Activated T-cell treated with anti-CD3 and anti-CD28 coated beads, Interleukin-2, amount 50 U/mL, for 72 hours (primary cell): ENCODE measurements at regions not wholly inside any gene's neighbourhood (a gene's known extent, or its start where the extent isn't known, plus 50 kb on each side); places are given as distances from the start of the nearest gene placed in this dataset.
A peak's percentile ranks its signal among the peaks of the same experiment; 100 is the strongest.

Source experiments
- ATAC-seq, 2 donors: fragments of 150-1000 bp; cut with Tn5 transposase; replicated peaks in 1 of 2; 2 replicates each; pipeline ENCODE4 v1.10.0; 2021; ENCODE audit warnings: moderate library complexity in 2 of 2, mild to moderate bottlenecking in 1 of 2
- DNase-seq, 2 donors: peaks; one replicate each; pipeline ENCODE4 v3.0.0; 2021 to 2022; ENCODE audit warnings: mixed read lengths in 1 of 2
- H3K27ac Mint-ChIP-seq: one replicate; pipeline ENCODE4 v1.8.0; 2022; ENCODE audit warnings: mild to moderate bottlenecking, moderate library complexity, mixed read lengths
- H3K27me3 Mint-ChIP-seq: one replicate; pipeline ENCODE4 v1.8.0; 2022; ENCODE audit warnings: low read depth, mixed read lengths
- H3K36me3 Mint-ChIP-seq, 2 donors: one replicate each; pipeline ENCODE4 v1.8.0; 2022; ENCODE audit warnings: mixed read lengths in 2 of 2, mild to moderate bottlenecking in 1 of 2; ENCODE audit not compliant: insufficient read depth in 2 of 2
- H3K4me1 Mint-ChIP-seq: one replicate; pipeline ENCODE4 v1.8.0; 2022; ENCODE audit warnings: low read depth, mixed read lengths
- H3K4me3 Mint-ChIP-seq, 2 donors: one replicate each; pipeline ENCODE4 v1.8.0; 2022; ENCODE audit warnings: mild to moderate bottlenecking in 2 of 2, mixed read lengths in 2 of 2, moderate library complexity in 2 of 2
- H3K9me3 Mint-ChIP-seq, 2 donors: one replicate each; pipeline ENCODE4 v1.8.0; 2022; ENCODE audit warnings: mixed read lengths in 2 of 2

DNA sequence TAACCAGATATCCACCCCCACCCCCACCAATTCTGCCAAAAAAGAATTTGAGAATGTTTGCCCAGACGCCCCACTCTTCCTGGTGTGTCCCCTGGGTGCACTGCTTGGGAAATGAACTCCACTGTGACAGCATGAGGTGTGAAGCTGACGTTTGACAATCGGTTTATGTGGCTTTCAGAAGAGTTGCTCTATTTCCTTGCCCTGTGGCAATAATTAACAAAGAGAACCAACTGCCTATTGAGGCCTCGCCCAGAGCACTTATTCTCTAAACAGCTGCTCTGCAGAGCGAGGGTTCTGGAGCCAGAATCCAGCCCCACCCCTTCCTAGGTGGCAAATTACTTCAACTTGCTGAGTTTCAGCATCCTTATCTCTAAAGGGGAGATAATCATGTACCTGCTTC lies 115.8 kb upstream of the SIX3 start:
- H3K9me3 Mint-ChIP-seq, result no peaks in the 10 kb centered on the region
- no peaks in the 10 kb centered on the region for H3K36me3 Mint-ChIP-seq
- DNase-seq (no peak), ATAC-seq (no peak)
- H3K27ac Mint-ChIP-seq, result no peak overlapping the region
- no peaks in the 10 kb centered on the region for H3K4me1 Mint-ChIP-seq
- H3K27me3 Mint-ChIP-seq, result peaks cover 23% of the 10 kb centered on the region
- H3K4me3 Mint-ChIP-seq, result no peak overlapping the region

GRCh38 chr2:44826601-44827000 lies 114.9 kb upstream of the SIX3 start:
- Mint-ChIP-seq H3K9me3 (no peaks in the 10 kb centered on the region), H3K27ac (no peak overlapping the region), H3K27me3 (peaks cover 20% of the 10 kb centered on the region), H3K4me3 (no peak overlapping the region), H3K36me3 (no peaks in the 10 kb centered on the region), H3K4me1 (no peaks in the 10 kb centered on the region)
- ATAC-seq, result no peak
- no peak for DNase-seq

DNA sequence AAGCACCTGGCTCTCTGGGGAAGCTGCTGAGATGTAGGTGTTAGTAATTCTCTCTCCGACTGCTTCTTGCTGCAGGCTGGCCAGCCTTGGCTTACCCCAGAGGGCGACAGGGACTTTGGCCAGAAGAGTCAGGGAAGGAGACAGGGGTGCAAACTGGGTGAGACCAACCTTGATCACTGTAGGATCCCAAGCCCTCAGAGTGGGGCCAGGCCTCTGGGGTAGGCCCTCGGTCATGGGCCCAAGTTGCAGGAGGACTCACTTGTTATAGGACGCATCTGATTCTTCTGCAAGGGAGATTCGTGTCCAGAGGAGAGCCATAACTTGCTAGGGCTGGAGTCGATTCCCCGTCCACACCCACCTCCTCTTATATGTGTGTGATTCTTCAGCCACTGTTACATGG lies 111.7 kb upstream of the SIX3 start:
- Mint-ChIP-seq H3K27ac (no peak overlapping the region), H3K4me3 (no peak overlapping the region), H3K27me3 (peaks cover 28% of the 10 kb centered on the region), H3K36me3 (peaks cover 0 to 5% of the 10 kb centered on the region in 2 donors), H3K9me3 (peaks cover 0 to 2% of the 10 kb centered on the region in 2 donors), H3K4me1 (peaks cover 20% of the 10 kb centered on the region)
- no peak for DNase-seq
- ATAC-seq, result no peak

GRCh38 chr2:44833171-44834069 lies 108.1 kb upstream of the SIX3 start:
- Mint-ChIP-seq H3K9me3 (peaks cover 0 to 2% of the 10 kb centered on the region in 2 donors), H3K27me3 (peaks cover 42% of the 10 kb centered on the region), H3K36me3 (peaks cover 0 to 5% of the 10 kb centered on the region in 2 donors), H3K27ac (peak overlapping the region; percentile 36), H3K4me1 (peaks cover 55% of the 10 kb centered on the region), H3K4me3 (peak overlapping the region; percentile 27 to 60)
- DNase-seq, result peak; percentile 16 to 35
- ATAC-seq, result peak; percentile 30 to 40

GRCh38 chr2:44834656-44835055 lies 106.8 kb upstream of the SIX3 start:
- Mint-ChIP-seq H3K36me3 (peaks cover 0 to 5% of the 10 kb centered on the region in 2 donors), H3K27ac (peak overlapping the region; percentile 21), H3K4me3 (peak overlapping the region in 1 of 2 donors; percentile 5), H3K9me3 (peaks cover 0 to 2% of the 10 kb centered on the region in 2 donors), H3K4me1 (peaks cover 55% of the 10 kb centered on the region), H3K27me3 (peaks cover 36% of the 10 kb centered on the region)
- ATAC-seq (no peak), DNase-seq (no peak)

- peak overlapping the region; percentile 1 for H3K27ac Mint-ChIP-seq
- peaks cover 33% of the 10 kb centered on the region for H3K27me3 Mint-ChIP-seq
- H3K9me3 Mint-ChIP-seq, result peaks cover 0 to 2% of the 10 kb centered on the region in 2 donors
- DNase-seq, result peak; percentile 81 to 86
- H3K36me3 Mint-ChIP-seq, result peaks cover 0 to 5% of the 10 kb centered on the region in 2 donors
- H3K4me1 Mint-ChIP-seq, result peaks cover 55% of the 10 kb centered on the region
- peak; percentile 94 to 95 for ATAC-seq
- H3K4me3 Mint-ChIP-seq, result peak overlapping the region in 1 of 2 donors; percentile 33
These were observed 105.3 kb upstream of the SIX3 start for GRCh38 chr2:44836174-44836573.

GRCh38 chr2:44836916-44837315 lies 104.6 kb upstream of the SIX3 start:
- H3K36me3 Mint-ChIP-seq, result peaks cover 0 to 5% of the 10 kb centered on the region in 2 donors
- H3K4me1 Mint-ChIP-seq, result peaks cover 55% of the 10 kb centered on the region
- ATAC-seq (no peak), DNase-seq (no peak)
- peaks cover 38% of the 10 kb centered on the region for H3K27me3 Mint-ChIP-seq
- H3K27ac Mint-ChIP-seq, result peak overlapping the region; percentile 13
- peaks cover 0 to 2% of the 10 kb centered on the region in 2 donors for H3K9me3 Mint-ChIP-seq
- peak overlapping the region; percentile 6 to 18 for H3K4me3 Mint-ChIP-seq

DNA sequence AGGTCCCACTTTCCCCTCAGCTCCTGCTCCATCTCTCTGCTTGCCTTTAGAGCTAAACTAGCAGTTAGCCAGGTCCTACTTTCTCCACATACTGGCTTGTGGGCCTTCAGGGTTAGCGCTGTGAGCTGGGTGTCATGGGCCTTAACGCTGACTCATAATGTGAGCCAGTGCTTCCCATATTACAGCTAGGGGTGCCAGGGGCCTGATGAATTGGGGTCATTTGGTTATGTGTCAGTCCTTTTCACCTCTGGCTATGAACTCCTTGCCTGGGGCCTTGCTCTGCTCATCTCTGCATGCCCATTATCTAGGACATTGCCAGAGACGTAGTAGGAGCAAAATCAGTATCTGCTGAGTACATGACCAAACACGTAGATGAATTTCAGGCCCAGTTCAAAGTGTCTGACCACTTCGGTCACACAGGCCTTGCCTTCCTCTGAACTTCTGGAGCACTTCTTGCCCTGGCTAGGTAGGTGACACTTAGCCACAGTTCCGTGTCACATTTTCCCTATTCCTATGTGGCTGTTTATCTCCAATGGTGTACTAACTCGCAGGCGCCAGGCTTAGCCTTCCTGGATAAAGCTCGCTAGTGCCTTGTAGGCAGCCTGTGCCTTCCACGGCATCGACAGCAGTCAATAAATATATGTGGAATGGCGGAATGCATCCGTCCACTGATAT lies 103.2 kb upstream of the SIX3 start:
- peaks cover 0 to 2% of the 10 kb centered on the region in 2 donors for H3K9me3 Mint-ChIP-seq
- peak in 1 of 2 donors; percentile 8 for ATAC-seq

GRCh38 chr2:44839370-44839769 lies 102.1 kb upstream of the SIX3 start:
- peaks cover 0 to 2% of the 10 kb centered on the region in 2 donors for H3K9me3 Mint-ChIP-seq
- no peak for DNase-seq
- H3K27ac Mint-ChIP-seq, result no peak overlapping the region
- H3K4me1 Mint-ChIP-seq, result peaks cover 40% of the 10 kb centered on the region
- peaks cover 48% of the 10 kb centered on the region for H3K27me3 Mint-ChIP-seq
- ATAC-seq, result no peak
- peaks cover 0 to 3% of the 10 kb centered on the region in 2 donors for H3K36me3 Mint-ChIP-seq
- no peak overlapping the region for H3K4me3 Mint-ChIP-seq

More for the DNA sequence above, 103.2 kb upstream of the SIX3 start:
- H3K27me3 Mint-ChIP-seq, result peaks cover 40% of the 10 kb centered on the region
- H3K36me3 Mint-ChIP-seq, result peaks cover 0 to 5% of the 10 kb centered on the region in 2 donors
- H3K4me3 Mint-ChIP-seq, result no peak overlapping the region
- DNase-seq, result peak in 1 of 2 donors; percentile 19
- H3K4me1 Mint-ChIP-seq, result peaks cover 51% of the 10 kb centered on the region
- no peak overlapping the region for H3K27ac Mint-ChIP-seq

DNA sequence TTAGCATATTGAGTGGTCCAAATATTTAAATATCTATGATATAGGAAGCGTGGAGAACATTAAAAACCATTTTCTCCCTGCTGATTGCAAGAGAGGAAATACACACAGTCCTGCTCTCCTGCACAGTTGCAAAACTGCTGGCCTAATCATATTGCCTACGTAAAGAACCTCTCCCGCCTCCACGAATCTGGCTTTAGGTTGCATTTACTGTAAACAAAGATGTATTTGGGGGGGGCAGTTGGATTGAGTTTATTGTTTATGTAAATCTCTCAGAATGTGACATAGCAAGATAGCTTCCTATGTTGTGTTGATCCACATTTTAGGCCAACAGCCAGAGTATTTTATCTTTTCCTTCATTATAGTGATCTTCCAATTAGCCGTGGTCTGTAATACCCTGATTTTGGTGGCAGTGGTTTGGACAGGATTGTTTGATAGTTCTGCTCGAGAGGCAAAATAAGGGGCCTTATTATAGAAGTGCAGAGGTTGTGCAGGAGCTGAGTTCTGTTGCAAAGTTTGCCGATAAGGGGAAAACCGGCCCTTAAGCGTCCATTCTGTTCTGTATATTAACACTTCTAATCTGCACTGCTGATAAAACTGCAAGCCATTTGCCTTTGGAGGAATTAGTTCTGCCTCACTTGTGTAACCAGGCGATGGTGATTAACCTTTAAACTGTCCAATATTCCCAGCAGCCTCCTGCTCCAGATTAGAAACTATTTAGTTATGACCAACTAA lies 101.6 kb upstream of the SIX3 start:
- DNase-seq (no peak), ATAC-seq (no peak)
- Mint-ChIP-seq H3K27me3 (peaks cover 53% of the 10 kb centered on the region), H3K4me3 (no peak overlapping the region), H3K4me1 (peaks cover 40% of the 10 kb centered on the region), H3K9me3 (peaks cover 0 to 3% of the 10 kb centered on the region in 2 donors), H3K36me3 (peaks cover 0 to 2% of the 10 kb centered on the region in 2 donors), H3K27ac (no peak overlapping the region)

DNA sequence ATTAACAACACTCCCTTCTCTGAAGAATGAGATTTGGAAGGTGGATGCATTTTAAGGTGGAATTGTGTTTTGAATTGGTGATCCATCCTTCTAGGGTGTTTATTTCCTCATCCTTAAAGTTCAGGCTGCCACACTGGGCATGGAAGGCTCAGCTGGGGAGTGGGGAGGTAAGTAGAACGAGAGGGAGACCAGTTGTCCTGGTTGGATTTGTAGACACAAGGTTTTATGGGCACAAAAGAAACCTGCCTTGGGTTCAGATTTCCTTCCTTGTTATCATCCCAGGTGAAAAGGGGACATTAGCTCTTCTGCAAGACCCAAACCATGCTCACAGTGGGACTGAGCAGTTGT lies 101.0 kb upstream of the SIX3 start:
- Mint-ChIP-seq H3K36me3 (peaks cover 0 to 2% of the 10 kb centered on the region in 2 donors), H3K27me3 (peaks cover 55% of the 10 kb centered on the region), H3K4me3 (no peak overlapping the region), H3K4me1 (peaks cover 40% of the 10 kb centered on the region), H3K9me3 (peaks cover 0 to 3% of the 10 kb centered on the region in 2 donors), H3K27ac (no peak overlapping the region)
- no peak for ATAC-seq
- DNase-seq, result no peak

- ATAC-seq (no peak), DNase-seq (no peak)
- peaks cover 0 to 3% of the 10 kb centered on the region in 2 donors for H3K9me3 Mint-ChIP-seq
- H3K4me1 Mint-ChIP-seq, result peaks cover 17% of the 10 kb centered on the region
- no peak overlapping the region for H3K27ac Mint-ChIP-seq
- no peak overlapping the region for H3K4me3 Mint-ChIP-seq
- H3K27me3 Mint-ChIP-seq, result peaks cover 58% of the 10 kb centered on the region
- peaks cover 0 to 2% of the 10 kb centered on the region in 2 donors for H3K36me3 Mint-ChIP-seq
These were observed 98.4 kb upstream of the SIX3 start for GRCh38 chr2:44843086-44843485.
